ENCODE measurements at regions not wholly inside any gene's neighbourhood (a gene's known extent, or its start where the extent isn't known, plus 50 kb on each side); places are given as distances from the start of the nearest gene placed in this dataset.
"Not testable (repeated sequence)": the region's sequence is repeated elsewhere in the genome, so short reads cannot be mapped to it uniquely, and the experiment has no call there.

DNA sequence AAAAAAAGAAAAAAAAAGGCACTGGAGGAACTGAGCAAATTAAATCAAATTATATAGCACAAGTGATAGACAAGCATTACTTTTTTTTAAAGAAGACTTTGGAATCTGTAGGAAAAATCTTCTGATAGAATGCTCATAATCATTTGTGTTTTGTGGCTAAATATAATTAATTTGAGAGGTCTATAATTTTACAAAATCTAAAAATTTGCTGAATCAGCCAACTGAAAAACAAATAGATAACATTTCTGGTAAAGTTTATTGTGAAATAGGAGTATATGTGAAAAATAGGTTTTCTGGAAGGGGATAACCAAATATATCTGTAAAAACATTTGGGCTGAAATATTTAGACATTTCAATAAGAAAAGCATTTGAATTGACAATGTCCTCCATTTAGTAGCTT, 844.9 kb upstream of the COBL start:
- DNase-seq (ENCODE audit: low spot score), result no peak
- TF ChIP-seq CTCF (IDR thresholded peaks at IDR 0.05; ENCODE audit: extremely low read depth, insufficient read depth, missing control alignments), result no peak
- in situ Hi-C loops (cut with MboI; ENCODE audit: low pct_unique_long_range_greater_than_20kb, low sequenced_read_pairs, unreplicated experiment), result no loop called here

DNA sequence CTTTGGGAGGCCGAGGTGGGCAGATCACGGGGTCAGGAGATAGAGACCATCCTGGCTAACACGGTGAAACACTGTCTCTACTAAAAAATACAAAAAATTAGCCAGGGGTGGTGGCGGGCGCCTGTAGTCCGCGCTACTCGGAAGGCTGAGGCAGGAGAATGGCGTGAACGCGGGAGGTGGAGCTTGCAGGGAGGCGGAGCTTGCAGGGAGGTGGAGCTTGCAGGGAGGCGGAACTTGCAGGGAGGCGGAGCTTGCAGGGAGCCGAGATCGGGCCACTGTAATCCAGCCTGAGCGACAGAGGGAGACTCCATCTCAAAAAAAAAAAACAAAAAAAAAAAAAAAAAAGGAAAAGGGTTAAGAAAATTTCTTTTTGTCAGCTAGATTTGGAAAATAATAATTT, 842.8 kb upstream of the COBL start:
- in situ Hi-C loops (cut with MboI; ENCODE audit: low pct_unique_long_range_greater_than_20kb, low sequenced_read_pairs, unreplicated experiment); DNase-seq (ENCODE audit: low spot score): not testable (repeated sequence)

DNA sequence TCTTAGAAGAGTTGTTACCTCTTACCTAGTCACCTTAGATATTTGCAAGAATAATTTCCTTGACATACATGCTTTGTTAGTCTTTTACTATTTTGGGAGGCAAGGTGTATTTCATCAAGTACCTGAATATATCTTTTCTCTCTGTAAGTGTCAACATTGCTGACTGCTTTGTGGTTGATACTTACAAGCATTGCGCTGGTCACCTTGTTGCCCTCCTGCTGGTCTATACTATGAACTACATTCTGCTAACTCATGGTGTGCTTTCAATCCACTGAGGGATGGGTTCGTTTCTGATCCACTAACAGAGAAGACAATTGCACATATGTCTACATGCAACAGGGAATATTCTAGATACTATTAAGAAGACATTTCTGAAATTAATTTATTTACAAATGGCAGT, 837.8 kb upstream of the COBL start:
- no peak for DNase-seq (ENCODE audit: low spot score)
- in situ Hi-C loops (cut with MboI; ENCODE audit: low pct_unique_long_range_greater_than_20kb, low sequenced_read_pairs, unreplicated experiment), result no loop called here

GRCh38 chr7:52151559-52151958, 835.0 kb upstream of the COBL start:
- no peak for DNase-seq (ENCODE audit: low spot score)
- in situ Hi-C loops (cut with MboI; ENCODE audit: low pct_unique_long_range_greater_than_20kb, low sequenced_read_pairs, unreplicated experiment), result no loop called here
- no peak for TF ChIP-seq CTCF (IDR thresholded peaks at IDR 0.05; ENCODE audit: extremely low read depth, insufficient read depth, missing control alignments)

More for the DNA sequence above, 837.8 kb upstream of the COBL start:
- no peak for TF ChIP-seq CTCF (IDR thresholded peaks at IDR 0.05; ENCODE audit: extremely low read depth, insufficient read depth, missing control alignments)

GRCh38 chr7:52150952-52151351, 834.3 kb upstream of the COBL start:
- no peak for TF ChIP-seq CTCF (IDR thresholded peaks at IDR 0.05; ENCODE audit: extremely low read depth, insufficient read depth, missing control alignments)
- in situ Hi-C loops (cut with MboI; ENCODE audit: low pct_unique_long_range_greater_than_20kb, low sequenced_read_pairs, unreplicated experiment), result no loop called here
- DNase-seq (ENCODE audit: low spot score), result no peak

GRCh38 chr7:52146871-52147634, 830.4 kb upstream of the COBL start:
- no peak for TF ChIP-seq CTCF (IDR thresholded peaks at IDR 0.05; ENCODE audit: extremely low read depth, insufficient read depth, missing control alignments)
- DNase-seq (ENCODE audit: low spot score), result no peak

GRCh38 chr7:52143219-52143618, 826.6 kb upstream of the COBL start:
- TF ChIP-seq CTCF (IDR thresholded peaks at IDR 0.05; ENCODE audit: extremely low read depth, insufficient read depth, missing control alignments), result no peak
- DNase-seq (ENCODE audit: low spot score), result no peak
- in situ Hi-C loops (cut with MboI; ENCODE audit: low pct_unique_long_range_greater_than_20kb, low sequenced_read_pairs, unreplicated experiment), result no loop called here

More at GRCh38 chr7:52146871-52147634, 830.4 kb upstream of the COBL start:
- in situ Hi-C loops (cut with MboI; ENCODE audit: low pct_unique_long_range_greater_than_20kb, low sequenced_read_pairs, unreplicated experiment), result no loop called here
